Fibroblast of lung (primary cell): ENCODE measurements at regions not wholly inside any gene's neighbourhood (a gene's known extent, or its start where the extent isn't known, plus 50 kb on each side); places are given as distances from the start of the nearest gene placed in this dataset.
A peak's percentile ranks its signal among the peaks of the same experiment; 100 is the strongest.

ENCODE experiments used
- DNase-seq, 2 donors: peaks; one replicate each; pipeline versions ENCODE4 v3.0.0 to v3.0.0-alpha.2; 2010; ENCODE audit warnings: low read depth in 2 of 2
- H2AFZ ChIP-seq: 2 replicates; pipeline ENCODE4 v1.5.1; 2012; ENCODE audit warnings: low read length, control low read depth, inconsistent platforms
- H3K27ac ChIP-seq: 2 replicates; pipeline ENCODE4 v1.5.1; 2011; ENCODE audit warnings: low read length, control low read depth; ENCODE audit not compliant: insufficient read depth
- H3K27me3 ChIP-seq: 2 replicates; pipeline ENCODE4 v1.5.1; 2011; ENCODE audit warnings: mild to moderate bottlenecking, low read length; ENCODE audit not compliant: control insufficient read depth, insufficient read depth
- H3K36me3 ChIP-seq: 2 replicates; pipeline ENCODE4 v1.5.1; 2011; ENCODE audit warnings: low read length; ENCODE audit not compliant: control insufficient read depth, insufficient read depth
- H3K4me1 ChIP-seq: 2 replicates; pipeline ENCODE4 v1.5.1; 2011; ENCODE audit warnings: low read length; ENCODE audit not compliant: control insufficient read depth, insufficient read depth; ENCODE audit errors: extremely low read depth
- H3K4me2 ChIP-seq: 2 replicates; pipeline ENCODE4 v1.5.1; 2011; ENCODE audit warnings: low read length, control low read depth; ENCODE audit not compliant: insufficient read depth; ENCODE audit errors: extremely low read depth
- H3K4me3 ChIP-seq, 4 experiments: fragments of 200-600 bp in 1 of 4; sonication (generic) in 1 of 4; replicated peaks in 1 of 4; 2 replicates each; pipeline ENCODE4 v1.5.1; 2011 to 2016; ENCODE audit warnings: low read length in 4 of 4, low read depth in 3 of 4, mild to moderate bottlenecking in 3 of 4, control low read depth in 2 of 4, inconsistent platforms in 1 of 4, mixed read lengths in 1 of 4; ENCODE audit not compliant: insufficient read depth in 1 of 4; ENCODE audit errors: control extremely low read depth in 1 of 4
- H3K79me2 ChIP-seq: 2 replicates; pipeline ENCODE4 v1.5.1; 2012; ENCODE audit warnings: mild to moderate bottlenecking, low read length, inconsistent platforms; ENCODE audit not compliant: control insufficient read depth, insufficient read depth
- H3K9ac ChIP-seq: 2 replicates; pipeline ENCODE4 v1.5.1; 2011; ENCODE audit warnings: mild to moderate bottlenecking, low read length, control low read depth; ENCODE audit not compliant: insufficient read depth
- H3K9me3 ChIP-seq: 2 replicates; pipeline ENCODE4 v1.5.1; 2012; ENCODE audit warnings: low read depth, low read length; ENCODE audit not compliant: control insufficient read depth, insufficient read depth
- H4K20me1 ChIP-seq: 2 replicates; pipeline ENCODE4 v1.5.1; 2011; ENCODE audit warnings: low read length; ENCODE audit not compliant: control insufficient read depth, insufficient read depth; ENCODE audit errors: extremely low read depth
- CTCF ChIP-seq, 2 donors: IDR thresholded peaks in 1 of 2; conservative IDR thresholded peaks in 1 of 2; 1 replicate in 1 of 2; 2 replicates in 1 of 2; pipeline ENCODE4 v1.5.1; 2011 to 2012; ENCODE audit warnings: low read length in 2 of 2, control low read depth in 1 of 2, inconsistent platforms in 1 of 2, low read depth in 1 of 2, mild to moderate bottlenecking in 1 of 2
- EZH2 ChIP-seq: IDR thresholded peaks from 2 replicates; pipeline ENCODE4 v1.5.1; 2012; ENCODE audit warnings: low read length, control low read depth, mild to moderate bottlenecking; ENCODE audit errors: missing control alignments

- Histone ChIP-seq H3K4me1 (no peaks in the 10 kb centered on the region), H3K9ac (no peak overlapping the region), H3K79me2 (no peaks in the 10 kb centered on the region), H3K36me3 (no peaks in the 10 kb centered on the region), H3K9me3 (no peaks in the 10 kb centered on the region), H4K20me1 (no peaks in the 10 kb centered on the region), H3K4me3 (no peak overlapping the region), H3K27ac (no peak overlapping the region), H3K27me3 (no peaks in the 10 kb centered on the region), H3K4me2 (no peak overlapping the region), H2AFZ (no peak overlapping the region)
- TF ChIP-seq CTCF (conservative IDR thresholded peaks at IDR 0.05 in 1 of 2, IDR thresholded peaks at IDR 0.05 in 1 of 2; ENCODE audit: low read depth in 1 of 2, low read length in 2 of 2), result no peak
- TF ChIP-seq EZH2, result no peak
- no peak for DNase-seq
Observed at GRCh38 chrX:47313056-47313455, 57.3 kb upstream of the ZNF157 start.

DNA sequence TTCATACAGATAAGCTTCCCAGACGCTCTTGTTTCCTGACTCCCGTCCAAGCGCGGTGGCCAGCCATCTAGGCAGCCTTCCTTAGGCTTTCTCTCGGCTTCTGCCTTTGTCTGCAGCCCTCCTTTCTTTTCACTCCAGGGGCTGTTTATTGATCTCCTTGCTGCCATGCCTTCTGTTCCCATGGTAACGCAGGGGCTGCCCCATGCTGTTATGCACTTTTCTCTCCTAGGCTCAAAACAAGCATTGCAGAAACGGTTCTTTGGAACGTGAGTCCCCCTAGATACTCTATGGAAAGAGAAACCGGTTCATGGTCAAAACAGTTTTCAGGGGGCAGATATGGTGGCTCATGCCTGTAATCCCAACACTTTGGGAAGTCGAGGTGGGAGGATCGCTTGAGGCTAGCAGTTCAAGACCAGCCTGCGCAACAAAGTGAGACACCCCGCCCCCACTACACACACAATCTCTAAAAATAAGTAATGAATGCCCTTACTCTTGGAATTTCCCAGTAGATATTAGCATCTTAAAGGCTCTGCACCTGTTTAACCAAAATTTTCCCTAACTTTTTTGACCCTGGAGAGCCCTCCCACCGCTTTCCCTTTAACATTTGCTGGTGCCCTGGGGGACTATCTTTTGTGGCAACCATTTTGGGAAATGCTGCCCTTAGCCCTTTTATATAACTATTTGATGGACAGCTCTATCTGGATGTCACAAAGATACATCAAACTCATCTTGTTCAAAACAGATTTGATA, 53.9 kb upstream of the ZNF157 start:
- peak overlapping the region in 1 of 4 experiments; percentile 22 for H3K4me3 ChIP-seq
- no peak overlapping the region for H3K9ac ChIP-seq
- H3K79me2 ChIP-seq, result no peaks in the 10 kb centered on the region
- no peaks in the 10 kb centered on the region for H3K4me1 ChIP-seq
- no peaks in the 10 kb centered on the region for H4K20me1 ChIP-seq
- no peaks in the 10 kb centered on the region for H3K9me3 ChIP-seq
- H3K27me3 ChIP-seq, result no peaks in the 10 kb centered on the region
- H2AFZ ChIP-seq, result no peak overlapping the region
- TF ChIP-seq CTCF (conservative IDR thresholded peaks at IDR 0.05 in 1 of 2, IDR thresholded peaks at IDR 0.05 in 1 of 2; ENCODE audit: low read depth in 1 of 2, low read length in 2 of 2) (no peak), EZH2 (no peak)
- no peak overlapping the region for H3K4me2 ChIP-seq
- H3K36me3 ChIP-seq, result no peaks in the 10 kb centered on the region
- peak in 1 of 2 donors; percentile 23 for DNase-seq
- no peak overlapping the region for H3K27ac ChIP-seq
